K562 (cell line): ENCODE measurements at regions not wholly inside any gene's neighbourhood (a gene's known extent, or its start where the extent isn't known, plus 50 kb on each side); places are given as distances from the start of the nearest gene placed in this dataset.

Source experiments
- ATAC-seq: fragments of 200-7000 bp; cut with Tn5 transposase; 3 replicates; pipeline ENCODE4 v1.9.1; 2020; ENCODE audit warnings: moderate library complexity
- BruUV-seq: library from RNA; stranded (reverse); fragments of 400-500 nt; replicated peaks from 2 replicates; lab custom pipeline; 2021; lab: Mats Ljungman, UMichigan
- CTCF ChIA-PET: fragments of 300-600 bp; formaldehyde crosslinking; extraction: SDS; loops from one replicate; lab custom pipeline; 2021; ENCODE audit warnings: low intra/inter-chr PET ratio; lab: Yijun Ruan, JAX
- POLR2A ChIA-PET: fragments of 300-600, 350-650 bp; sonication (Branson Sonifier 250); formaldehyde crosslinking; extraction: SDS; loops from one replicate; lab custom pipeline; 2021; ENCODE audit warnings: antibody characterized with exemption, inconsistent platforms; lab: Yijun Ruan, JAX
- DNase-seq, 4 experiments: peaks; one replicate each; pipeline versions ENCODE4 v3.0.0 to v3.0.0-alpha.2; 2011 to 2018; ENCODE audit warnings: low spot score in 3 of 4, mixed read lengths in 3 of 4; ENCODE audit errors: extremely low read depth in 1 of 4
- FAIRE-seq: peaks from 2 replicates; lab custom pipeline; 2011; peaks lifted over from hg19 to GRCh38; lab: Jason Lieb, UNC
- H2AFZ ChIP-seq: 2 replicates; pipeline ENCODE4 v1.6.0; 2011; ENCODE audit warnings: low read depth, low read length, control low read depth, inconsistent platforms
- H3K27ac ChIP-seq: fragments of 200-600 bp; 3 replicates; pipeline ENCODE4 v1.8.0; 2011; ENCODE audit warnings: low read depth, mild to moderate bottlenecking, control low read depth, inconsistent platforms, low read length, moderate library complexity, mixed read lengths; ENCODE audit errors: extremely low read depth
- H3K27me3 ChIP-seq, 2 experiments: fragments of 300-600 bp in 1 of 2; 2 replicates in 1 of 2; 3 replicates in 1 of 2; pipeline versions ENCODE4 v1.6.0 to v1.8.0; 2011; ENCODE audit warnings: inconsistent platforms in 2 of 2, low read length in 2 of 2, mild to moderate bottlenecking in 1 of 2, mixed read lengths in 1 of 2, moderate library complexity in 1 of 2; ENCODE audit not compliant: control insufficient read depth in 2 of 2, insufficient read depth in 2 of 2
- H3K36me3 ChIP-seq: fragments of 300-600 bp; 3 replicates; pipeline ENCODE4 v1.8.0; 2011; ENCODE audit warnings: mild to moderate bottlenecking, low read length, inconsistent platforms; ENCODE audit not compliant: control insufficient read depth, insufficient read depth
- H3K4me1 ChIP-seq, 2 experiments: fragments of 200-600 bp in 1 of 2; replicated peaks in 1 of 2; 2 replicates in 1 of 2; 3 replicates in 1 of 2; pipeline versions ENCODE4 v1.5.1 to v1.8.0; 2011; ENCODE audit warnings: inconsistent platforms in 2 of 2, low read length in 2 of 2, mild to moderate bottlenecking in 1 of 2, mixed read lengths in 1 of 2, moderate library complexity in 1 of 2; ENCODE audit not compliant: control insufficient read depth in 2 of 2, insufficient read depth in 2 of 2
- H3K4me2 ChIP-seq: 2 replicates; pipeline ENCODE4 v1.6.1; 2011; ENCODE audit warnings: low read length, control low read depth, inconsistent platforms, mixed read lengths; ENCODE audit not compliant: insufficient read depth
- H3K4me3 ChIP-seq: fragments of 200-600 bp; sonication (generic), shearing (Covaris generic); 2 replicates; pipeline ENCODE4 v1.5.1; 2016; ENCODE audit warnings: control low read depth, inconsistent platforms
- H3K79me2 ChIP-seq: fragments of 200-600 bp; 3 replicates; pipeline ENCODE4 v1.8.0; 2011; ENCODE audit warnings: low read length, inconsistent platforms; ENCODE audit not compliant: control insufficient read depth, insufficient read depth
- H3K9ac ChIP-seq, 2 experiments: 2 replicates each; pipeline versions ENCODE4 v1.6.0 to v1.6.1; 2011; ENCODE audit warnings: low read depth in 2 of 2, low read length in 2 of 2, control low read depth in 1 of 2, inconsistent platforms in 1 of 2, mild to moderate bottlenecking in 1 of 2, mixed read lengths in 1 of 2; ENCODE audit not compliant: insufficient read depth in 1 of 2
- H3K9me1 ChIP-seq: one replicate; pipeline ENCODE4 v1.6.0; 2011; ENCODE audit warnings: inconsistent platforms, mild to moderate bottlenecking, low read length, moderate library complexity; ENCODE audit not compliant: control insufficient read depth, insufficient read depth
- H3K9me3 ChIP-seq: replicated peaks from 2 replicates; pipeline ENCODE4 v1.5.1; 2011; ENCODE audit warnings: low read depth, low read length, inconsistent platforms; ENCODE audit not compliant: control insufficient read depth, insufficient read depth
- H4K20me1 ChIP-seq: replicated peaks from 2 replicates; pipeline ENCODE4 v1.6.1; 2011; ENCODE audit warnings: low read length, inconsistent platforms, mixed read lengths; ENCODE audit not compliant: control insufficient read depth, insufficient read depth
- ARID1B ChIP-seq: fragments of 450-650 bp; IDR thresholded peaks from 2 replicates; pipeline ENCODE4 v1.6.1; 2016; ENCODE audit warnings: antibody characterized with exemption, mild to moderate bottlenecking, inconsistent platforms
- ATF4 ChIP-seq: fragments of 450-650 bp; formaldehyde crosslinking; IDR thresholded peaks from 2 replicates; pipeline ENCODE4 v1.4.0; 2022; ENCODE audit warnings: mild to moderate bottlenecking, moderate library complexity
- E2F1 ChIP-seq: sonication (generic); formaldehyde crosslinking; IDR thresholded peaks from 2 replicates; pipeline ENCODE4 v1.8.1; 2023; ENCODE audit warnings: mild to moderate bottlenecking, missing genetic modification reagents, moderate library complexity
- FOS ChIP-seq: IDR thresholded peaks from 3 replicates; pipeline ENCODE4 v1.6.1; 2011; ENCODE audit not compliant: insufficient read length; ENCODE audit errors: extremely low read depth
- KAT7 ChIP-seq: sonication (generic); formaldehyde crosslinking; IDR thresholded peaks from 2 replicates; pipeline ENCODE4 v1.8.0; 2022; ENCODE audit warnings: missing genetic modification reagents, mild to moderate bottlenecking, borderline replicate concordance
- SMAD4 ChIP-seq: fragments of 250-450 bp; sonication (Bioruptor Pico); conservative IDR thresholded peaks from 2 replicates; pipeline ENCODE4 v1.8.0; 2021; ENCODE audit warnings: inconsistent platforms, mild to moderate bottlenecking, moderate library complexity
- TEAD2 ChIP-seq: fragments of 450-650 bp; IDR thresholded peaks from 2 replicates; pipeline ENCODE4 v1.6.1; 2016; ENCODE audit warnings: missing genetic modification characterization, control low read depth, missing compliant biosample characterization
- TGIF2 ChIP-seq: sonication (generic); formaldehyde crosslinking; IDR thresholded peaks from 2 replicates; pipeline ENCODE4 v1.8.1; 2022; ENCODE audit warnings: mild to moderate bottlenecking, missing genetic modification reagents, moderate library complexity
- ZBTB2 ChIP-seq: fragments of 450-650 bp; IDR thresholded peaks from 2 replicates; pipeline ENCODE4 v1.6.1; 2016; ENCODE audit warnings: antibody characterized with exemption
- ZBTB26 ChIP-seq: fragments of 450-650 bp; formaldehyde crosslinking; IDR thresholded peaks from 2 replicates; pipeline ENCODE4 v1.4.0; 2022; ENCODE audit warnings: missing genetic modification characterization
- ZNF124 ChIP-seq: sonication (generic); formaldehyde crosslinking; IDR thresholded peaks from 2 replicates; pipeline ENCODE4 v1.8.1; 2022; ENCODE audit warnings: missing genetic modification reagents
- ZNF146 ChIP-seq: IDR thresholded peaks from one replicate; pipeline ENCODE4 v1.6.1; 2018; ENCODE audit warnings: missing compliant biosample characterization; ENCODE audit not compliant: unreplicated experiment
- ZNF165 ChIP-seq: fragments of 250-450 bp; sonication (Bioruptor Pico); IDR thresholded peaks from 2 replicates; pipeline ENCODE4 v1.4.0; 2020; ENCODE audit warnings: borderline replicate concordance
- ZNF253 ChIP-seq: fragments of 250-450 bp; sonication (Bioruptor Pico); conservative IDR thresholded peaks from 2 replicates; pipeline ENCODE4 v1.6.1; 2021; ENCODE audit warnings: mild to moderate bottlenecking
- ZNF398 ChIP-seq: fragments of 250-450 bp; sonication (Bioruptor Pico); IDR thresholded peaks from 2 replicates; pipeline ENCODE4 v1.8.0; 2021; ENCODE audit warnings: moderate library complexity, mild to moderate bottlenecking, inconsistent platforms
- ZNF79 ChIP-seq: fragments of 250-450 bp; sonication (Bioruptor Pico); IDR thresholded peaks from 2 replicates; pipeline ENCODE4 v1.4.0; 2020; ENCODE audit warnings: low read depth, mild to moderate bottlenecking, moderate library complexity
- WGBS: fragments of 100-300 bp; shearing (Covaris generic); methylation state at CpG from one replicate; pipeline ENCODE4 v1.1.6; 2016; ENCODE audit warnings: low coverage, mixed read lengths; ENCODE audit not compliant: insufficient coverage; ENCODE audit errors: missing lambda C conversion rate; 5-methylcytosine and 5-hydroxymethylcytosine counted together
- in situ Hi-C: fragments of 300-500 bp; cut with MboI; formaldehyde crosslinking; loops from 4 replicates; pipeline ENCODE4 v1.15.0; 2018; ENCODE audit warnings: inconsistent platforms, mixed read lengths
- intact Hi-C: fragments of 100-400 bp; cut with micrococcal nuclease; formaldehyde crosslinking; loops from 2 replicates; pipeline ENCODE4 v1.14.2; 2022

GRCh38 chr2:55111570-55112228 is 61.4 kb upstream of the RTN4 start:
- peak overlapping the region; percentile 84 for H2AFZ ChIP-seq
- TSS peak; percentile 62 for BruUV-seq
- peak; percentile 46 to 87 (median 50) for DNase-seq
- H3K27me3 ChIP-seq, result no peaks in the 10 kb centered on the region
- H3K27ac ChIP-seq, result peak overlapping the region; percentile 78
- WGBS, result 9% methylated on average over 11 of the region's 11 CpGs
- H3K9me3 ChIP-seq, result no peaks in the 10 kb centered on the region
- H3K9ac ChIP-seq, result peak overlapping the region; percentile 60 to 88; a peak in 3 of 4 replicates
- no peaks in the 10 kb centered on the region for H3K36me3 ChIP-seq
- no peak overlapping the region for H3K4me3 ChIP-seq
- H4K20me1 ChIP-seq, result no peaks in the 10 kb centered on the region
- intact Hi-C loops, result no loop called here
- H3K4me1 ChIP-seq, result peaks cover 20 to 71% of the 10 kb centered on the region in 2 experiments
- ChIA-PET POLR2A (interaction anchor here (0.6 to 2.9 kb wide), 13 partner anchors 8 to 281 kb away, joined by 3 to 24 read pairs (median 5); partner anchors contain the start of gene RTN4), CTCF (no interaction called here)
- no peaks in the 10 kb centered on the region for H3K79me2 ChIP-seq
- H3K4me2 ChIP-seq, result peak overlapping the region; percentile 62
- peak; percentile 62 for ATAC-seq
- no peaks in the 10 kb centered on the region for H3K9me1 ChIP-seq
- FAIRE-seq, result peak; percentile 65
- in situ Hi-C loops, result no loop called here
- TF ChIP-seq SMAD4 (CRISPR knock-in tag) (peak; percentile 92), ZBTB2 (no peak), KAT7 (CRISPR knock-in tag) (no peak), ZNF165 (CRISPR knock-in tag) (peak; percentile 24; the same call in 1 of the 2 replicates), ARID1B (peak; percentile 73), E2F1 (no peak), ZBTB26 (CRISPR knock-in tag) (no peak), TEAD2 (tag) (0 out of 2 replicates have a peak, but pooled peaks have one; percentile 18), TGIF2 (CRISPR knock-in tag) (no peak), ZNF146 (no peak), ZNF398 (CRISPR knock-in tag) (0 out of 2 replicates have a peak, but pooled peaks have one; percentile 33), ATF4 (CRISPR knock-in tag) (peak; percentile 46; the same call in 1 of the 2 replicates), ZNF124 (CRISPR knock-in tag) (no peak), ZNF79 (peak; percentile 61; the same call in 1 of the 2 replicates), ZNF253 (no peak), FOS (peak; percentile 9)
